HepG2 (cell line): ENCODE measurements at regions not wholly inside any gene's neighbourhood (a gene's known extent, or its start where the extent isn't known, plus 50 kb on each side); places are given as distances from the start of the nearest gene placed in this dataset.
A peak's percentile ranks its signal among the peaks of the same experiment; 100 is the strongest.

Experiments used
- ATAC-seq: fragments of 200-7000 bp; cut with Tn5 transposase; 3 replicates; pipeline ENCODE4 v1.9.1; 2020; ENCODE audit warnings: mild to moderate bottlenecking, moderate library complexity
- BruUV-seq: library from RNA; stranded (reverse); fragments of 400-500 nt; replicated peaks from 2 replicates; lab custom pipeline; 2021; lab: Mats Ljungman, UMichigan
- CTCF ChIA-PET: fragments of 300-600 bp; formaldehyde crosslinking; extraction: SDS; loops from one replicate; lab custom pipeline; 2021; ENCODE audit warnings: low total read pairs, inconsistent platforms, low intra/inter-chr PET ratio; lab: Yijun Ruan, JAX
- POLR2A ChIA-PET: fragments of 350-600 bp; sonication (Branson Sonifier 250); formaldehyde crosslinking; loops from one replicate; lab custom pipeline; 2020; ENCODE audit warnings: antibody characterized with exemption, inconsistent platforms; lab: Yijun Ruan, JAX
- DNase-seq: peaks from one replicate; pipeline ENCODE4 v3.0.0-alpha.2; 2015; ENCODE audit warnings: low spot score
- FAIRE-seq: peaks from 3 replicates; lab custom pipeline; 2011; peaks lifted over from hg19 to GRCh38; lab: Jason Lieb, UNC
- H2AFZ ChIP-seq: one replicate; pipeline ENCODE4 v1.6.1; 2011; ENCODE audit warnings: low read length, inconsistent platforms
- H3K27ac ChIP-seq: fragments of 300-600 bp; 3 replicates; pipeline ENCODE4 v1.8.0; 2011; ENCODE audit warnings: mixed run types, mild to moderate bottlenecking, mixed read lengths, low read length, inconsistent platforms; ENCODE audit not compliant: insufficient read depth; ENCODE audit errors: extremely low read length
- H3K27me3 ChIP-seq, 2 experiments: fragments of 200-600 bp in 1 of 2; 2 replicates in 1 of 2; 3 replicates in 1 of 2; pipeline versions ENCODE4 v1.6.0 to v1.8.0; 2011; ENCODE audit warnings: low read length in 2 of 2, mild to moderate bottlenecking in 2 of 2, moderate library complexity in 2 of 2, inconsistent platforms in 1 of 2; ENCODE audit not compliant: insufficient read depth in 2 of 2, control insufficient read depth in 1 of 2
- H3K36me3 ChIP-seq, 2 experiments: fragments of 200-600 bp in 1 of 2; replicated peaks in 1 of 2; 2 replicates in 1 of 2; 3 replicates in 1 of 2; pipeline versions ENCODE4 v1.5.1 to v1.8.0; 2011; ENCODE audit warnings: low read length in 2 of 2, inconsistent platforms in 1 of 2; ENCODE audit not compliant: insufficient read depth in 2 of 2, control insufficient read depth in 1 of 2
- H3K4me1 ChIP-seq: 2 replicates; pipeline ENCODE4 v1.5.1; 2012; ENCODE audit warnings: low read length, inconsistent platforms; ENCODE audit not compliant: insufficient read depth
- H3K4me2 ChIP-seq: 2 replicates; pipeline ENCODE4 v1.6.0; 2011; ENCODE audit warnings: low read depth, low read length, inconsistent platforms
- H3K4me3 ChIP-seq, 3 experiments: fragments of 200-600 bp in 1 of 3; sonication (generic), shearing (Covaris generic) in 1 of 3; replicated peaks in 1 of 3; 2 replicates each; pipeline ENCODE4 v1.5.1; 2011 to 2016; ENCODE audit warnings: low read length in 3 of 3, inconsistent platforms in 2 of 3, low read depth in 2 of 3, mild to moderate bottlenecking in 2 of 3, control low read depth in 1 of 3, mixed read lengths in 1 of 3; ENCODE audit not compliant: insufficient read depth in 1 of 3
- H3K79me2 ChIP-seq: one replicate; pipeline ENCODE4 v1.6.1; 2011; ENCODE audit warnings: low read length, inconsistent platforms; ENCODE audit not compliant: insufficient read depth
- H3K9ac ChIP-seq: 2 replicates; pipeline ENCODE4 v1.6.0; 2011; ENCODE audit warnings: mild to moderate bottlenecking, low read depth, low read length, inconsistent platforms; ENCODE audit not compliant: insufficient read depth
- H3K9me3 ChIP-seq: 2 replicates; pipeline ENCODE4 v1.5.1; 2012; ENCODE audit warnings: mild to moderate bottlenecking, low read length
- H4K20me1 ChIP-seq: 2 replicates; pipeline ENCODE4 v1.6.0; 2011; ENCODE audit warnings: inconsistent platforms, mild to moderate bottlenecking, low read length, moderate library complexity; ENCODE audit not compliant: insufficient read depth
- ELF3 ChIP-seq: IDR thresholded peaks from 2 replicates; pipeline ENCODE4 v1.6.1; 2016; ENCODE audit warnings: missing genetic modification reagents, missing compliant biosample characterization
- FOSL1 ChIP-seq: sonication (generic); formaldehyde crosslinking; IDR thresholded peaks from 2 replicates; pipeline ENCODE4 v1.9.0; 2021; ENCODE audit warnings: missing genetic modification reagents, borderline replicate concordance
- MIXL1 ChIP-seq: IDR thresholded peaks from 2 replicates; pipeline ENCODE4 v1.6.1; 2016
- NR2F1 ChIP-seq, 2 experiments: fragments of 450-650 bp in 1 of 2; formaldehyde crosslinking in 1 of 2; IDR thresholded peaks; 2 replicates each; pipeline versions ENCODE4 v1.5.0 to v1.6.1; 2016 to 2020; ENCODE audit warnings: mild to moderate bottlenecking in 1 of 2, missing compliant biosample characterization in 1 of 2, missing genetic modification reagents in 1 of 2, moderate library complexity in 1 of 2
- POLR2A ChIP-seq, 2 experiments: IDR thresholded peaks; 2 replicates each; pipeline ENCODE4 v1.6.1; 2011; ENCODE audit warnings: low read depth in 2 of 2, low read length in 2 of 2, mild to moderate bottlenecking in 1 of 2, moderate library complexity in 1 of 2; ENCODE audit not compliant: insufficient read depth in 1 of 2
- RBM39 ChIP-seq: fragments of 200-400 bp; formaldehyde crosslinking; IDR thresholded peaks from one replicate; pipeline ENCODE4 v1.6.1; 2018; ENCODE audit warnings: antibody characterized with exemption, mild to moderate bottlenecking, low read depth, low read length; ENCODE audit not compliant: poor library complexity, severe bottlenecking
- SIX4 ChIP-seq: sonication (generic); formaldehyde crosslinking; IDR thresholded peaks from 2 replicates; pipeline ENCODE4 v1.4.0; 2020; ENCODE audit warnings: missing genetic modification reagents
- SNAI1 ChIP-seq: sonication (generic); formaldehyde crosslinking; IDR thresholded peaks from 2 replicates; pipeline ENCODE4 v1.5.0; 2020; ENCODE audit warnings: mild to moderate bottlenecking, missing genetic modification reagents, borderline replicate concordance
- ZBTB3 ChIP-seq: sonication (generic); formaldehyde crosslinking; IDR thresholded peaks from 2 replicates; pipeline ENCODE4 v1.4.0; 2020; ENCODE audit warnings: low read depth, mild to moderate bottlenecking, moderate library complexity, missing genetic modification reagents, borderline replicate concordance
- ZFP62 ChIP-seq: sonication (generic); formaldehyde crosslinking; IDR thresholded peaks from 2 replicates; pipeline ENCODE4 v1.4.0; 2020; ENCODE audit warnings: missing genetic modification reagents
- ZNF562 ChIP-seq: sonication (generic); formaldehyde crosslinking; IDR thresholded peaks from 2 replicates; pipeline ENCODE4 v1.8.0; 2022; ENCODE audit warnings: missing genetic modification reagents, borderline replicate concordance
- WGBS: methylation state at CpG from one replicate; pipeline ENCODE4 v1.1.6; 2017; ENCODE audit warnings: low lambda C conversion rate; 5-methylcytosine and 5-hydroxymethylcytosine counted together
- in situ Hi-C: cut with HindIII; loops from 2 replicates; pipeline ENCODE4 v1.10.0; 2017; ENCODE audit warnings: low pct_unique_long_range_greater_than_20kb; ENCODE audit not compliant: extremely low pct_ligation_motif_present
- intact Hi-C: fragments of 100-400 bp; cut with micrococcal nuclease; formaldehyde crosslinking; loops from one replicate; pipeline ENCODE4 v1.10.0; 2022; ENCODE audit not compliant: unreplicated experiment
- TF ChIP-seq, protein P1 (sequence below), 2 experiments: sonication (generic) in 1 of 2; formaldehyde crosslinking in 1 of 2; IDR thresholded peaks; 2 replicates each; pipeline versions ENCODE4 v1.6.1 to v1.9.0; 2014 to 2022; ENCODE audit warnings: antibody characterized with exemption in 1 of 2, borderline replicate concordance in 1 of 2, inconsistent platforms in 1 of 2, low read depth in 1 of 2, missing genetic modification reagents in 1 of 2

DNA sequence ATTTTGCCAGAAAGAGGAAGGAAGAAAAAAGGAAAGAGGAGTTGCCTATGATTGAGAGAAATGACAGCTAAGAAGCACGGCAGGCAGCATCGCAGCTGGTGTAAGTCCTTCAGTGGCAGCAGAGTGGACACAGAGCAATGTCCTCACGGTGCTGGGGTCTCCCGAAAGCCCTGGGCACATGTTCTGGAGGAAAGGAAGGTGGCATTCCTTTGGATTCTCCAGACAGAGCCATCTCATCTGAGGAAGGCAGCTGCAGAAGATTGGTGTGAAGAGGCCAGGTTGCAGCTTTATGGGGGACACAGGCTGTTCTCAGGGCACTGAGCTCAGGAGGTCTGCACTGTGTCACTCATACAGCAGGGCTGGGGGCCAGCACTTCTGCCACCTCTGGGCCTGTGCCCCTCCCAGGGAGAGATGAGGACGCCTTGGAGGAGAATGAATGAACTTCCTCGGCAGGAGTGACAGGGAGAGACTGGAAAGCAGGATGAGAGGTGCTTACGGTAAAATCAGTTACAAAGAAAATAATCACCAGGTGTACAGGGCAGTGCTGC is 252.0 kb upstream of the MYT1L start:
- Histone ChIP-seq H3K9ac (no peak overlapping the region), H3K4me2 (no peak overlapping the region), H3K4me3 (no peak overlapping the region), H3K9me3 (no peaks in the 10 kb centered on the region), H2AFZ (no peak overlapping the region), H3K27me3 (peaks cover 0 to 28% of the 10 kb centered on the region in 2 experiments; a peak in 2 of 5 replicates), H3K79me2 (no peaks in the 10 kb centered on the region), H3K36me3 (no peaks in the 10 kb centered on the region), H3K27ac (no peak overlapping the region), H4K20me1 (no peaks in the 10 kb centered on the region; the same call in 1 of the 2 replicates), H3K4me1 (no peaks in the 10 kb centered on the region)
- BruUV-seq, result no TSS peak
- no peak for ATAC-seq
- FAIRE-seq, result no peak
- TF ChIP-seq NR2F1 (CRISPR knock-in tag; IDR thresholded peaks at IDR 0.05) (no peak), FOSL1 (CRISPR knock-in tag) (no peak), ZFP62 (no peak), MIXL1 (CRISPR knock-in tag) (no peak), SNAI1 (no peak)
- POLR2A ChIA-PET, result no interaction called here
- WGBS, result 25% methylated on average over 7 of the region's 7 CpGs
- intact Hi-C loops, result no loop called here
- DNase-seq, result no peak
- in situ Hi-C loops, result no loop called here
- CTCF ChIA-PET, result no interaction called here

DNA sequence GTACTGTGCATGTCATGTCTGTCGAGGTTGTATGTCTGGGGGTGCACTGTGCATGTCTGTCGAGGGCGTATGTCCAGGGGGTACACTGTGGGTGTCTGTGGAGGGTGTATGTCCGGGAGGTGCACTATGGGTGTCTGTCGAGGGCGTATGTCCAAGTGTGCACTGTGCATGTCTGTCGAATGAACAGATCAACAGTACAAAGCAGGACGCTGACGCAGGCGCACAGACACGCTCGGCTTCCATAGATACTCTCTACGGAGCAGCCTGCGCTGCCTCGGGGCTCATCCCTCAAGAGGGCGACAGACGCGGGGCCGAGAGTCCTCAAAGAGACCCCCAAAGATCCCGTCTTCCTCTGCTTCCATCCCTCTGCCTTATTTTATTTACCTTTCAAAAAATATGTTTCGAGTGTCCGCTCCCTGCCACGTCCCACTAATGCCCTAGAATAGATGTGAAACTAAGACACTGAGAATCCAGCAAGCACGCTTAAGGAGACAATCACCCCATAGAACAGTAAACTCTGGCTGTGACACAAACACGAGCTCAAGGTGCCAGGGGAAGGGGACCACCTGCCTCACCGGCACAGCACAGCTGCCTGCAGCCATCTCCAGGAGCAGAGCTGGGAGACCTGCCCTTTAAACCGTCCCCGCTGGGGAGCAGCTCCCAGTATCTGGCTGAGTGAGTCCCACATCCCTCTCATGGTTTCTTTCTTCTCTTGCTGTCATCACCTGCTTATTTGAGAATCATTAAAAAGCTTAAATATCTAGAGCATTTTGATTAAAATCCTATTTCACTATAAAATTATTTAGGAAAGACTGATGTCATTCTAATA is 250.5 kb upstream of the MYT1L start:
- BruUV-seq, result no TSS peak
- TF ChIP-seq SIX4 (CRISPR knock-in tag) (no peak), ELF3 (CRISPR knock-in tag) (no peak), RBM39 (no peak), POLR2A (IDR thresholded peaks at IDR 0.05; ENCODE audit: insufficient read depth in 1 of 2, low read depth in 2 of 2, low read length in 2 of 2) (no peak), ZNF562 (no peak), ZBTB3 (CRISPR knock-in tag) (no peak)
- TF ChIP-seq, protein P1, sequence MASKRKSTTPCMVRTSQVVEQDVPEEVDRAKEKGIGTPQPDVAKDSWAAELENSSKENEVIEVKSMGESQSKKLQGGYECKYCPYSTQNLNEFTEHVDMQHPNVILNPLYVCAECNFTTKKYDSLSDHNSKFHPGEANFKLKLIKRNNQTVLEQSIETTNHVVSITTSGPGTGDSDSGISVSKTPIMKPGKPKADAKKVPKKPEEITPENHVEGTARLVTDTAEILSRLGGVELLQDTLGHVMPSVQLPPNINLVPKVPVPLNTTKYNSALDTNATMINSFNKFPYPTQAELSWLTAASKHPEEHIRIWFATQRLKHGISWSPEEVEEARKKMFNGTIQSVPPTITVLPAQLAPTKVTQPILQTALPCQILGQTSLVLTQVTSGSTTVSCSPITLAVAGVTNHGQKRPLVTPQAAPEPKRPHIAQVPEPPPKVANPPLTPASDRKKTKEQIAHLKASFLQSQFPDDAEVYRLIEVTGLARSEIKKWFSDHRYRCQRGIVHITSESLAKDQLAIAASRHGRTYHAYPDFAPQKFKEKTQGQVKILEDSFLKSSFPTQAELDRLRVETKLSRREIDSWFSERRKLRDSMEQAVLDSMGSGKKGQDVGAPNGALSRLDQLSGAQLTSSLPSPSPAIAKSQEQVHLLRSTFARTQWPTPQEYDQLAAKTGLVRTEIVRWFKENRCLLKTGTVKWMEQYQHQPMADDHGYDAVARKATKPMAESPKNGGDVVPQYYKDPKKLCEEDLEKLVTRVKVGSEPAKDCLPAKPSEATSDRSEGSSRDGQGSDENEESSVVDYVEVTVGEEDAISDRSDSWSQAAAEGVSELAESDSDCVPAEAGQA (IDR thresholded peaks at IDR 0.05; ENCODE audit: low read depth), result no peak
- TF ChIP-seq, protein P1 (CRISPR knock-in tag; IDR thresholded peaks at IDR 0.05; ENCODE audit: borderline replicate concordance), result no peak

More for the DNA sequence above, 250.5 kb upstream of the MYT1L start:
- intact Hi-C loops, result no loop called here
- Histone ChIP-seq H4K20me1 (no peaks in the 10 kb centered on the region; the same call in 1 of the 2 replicates), H3K9me3 (no peaks in the 10 kb centered on the region), H2AFZ (no peak overlapping the region), H3K9ac (no peak overlapping the region), H3K27ac (no peak overlapping the region), H3K4me3 (no peak overlapping the region), H3K79me2 (no peaks in the 10 kb centered on the region), H3K4me1 (no peaks in the 10 kb centered on the region), H3K27me3 (peaks cover 0 to 29% of the 10 kb centered on the region in 2 experiments; a peak in 2 of 5 replicates), H3K36me3 (no peaks in the 10 kb centered on the region), H3K4me2 (no peak overlapping the region)
- POLR2A ChIA-PET, result no interaction called here
- DNase-seq (no peak), ATAC-seq (peak; percentile 43; the same call in 2 of the 3 replicates), FAIRE-seq (no peak)
- CTCF ChIA-PET, result no interaction called here
- in situ Hi-C loops, result no loop called here
- 32% methylated on average over 22 of the region's 28 CpGs for WGBS
